OCI-LY7 (cell line): ENCODE measurements at regions not wholly inside any gene's neighbourhood (a gene's known extent, or its start where the extent isn't known, plus 50 kb on each side); places are given as distances from the start of the nearest gene placed in this dataset.

Source experiments
- BruUV-seq: library from RNA; stranded (reverse); fragments of 400-500 nt; replicated peaks from 2 replicates; lab custom pipeline; 2021; lab: Mats Ljungman, UMichigan
- CTCF ChIA-PET: fragments of 300-600 bp; sonication (Branson Sonifier 250); formaldehyde crosslinking; loops from one replicate; lab custom pipeline; 2022; ENCODE audit warnings: antibody characterized with exemption; ENCODE audit not compliant: unreplicated experiment; lab: Charles Lee
- POLR2A ChIA-PET: fragments of 300-600 bp; sonication (Branson Sonifier 250); formaldehyde crosslinking; loops from one replicate; lab custom pipeline; 2022; ENCODE audit warnings: antibody characterized with exemption; lab: Charles Lee
- DNase-seq: peaks from one replicate; pipeline ENCODE4 v3.0.0-alpha.2; 2015; ENCODE audit warnings: low spot score
- H2AFZ ChIP-seq: fragments of 200-600 bp; sonication (generic), shearing (Covaris generic); 2 replicates; pipeline ENCODE4 v1.6.1; 2014; ENCODE audit warnings: mild to moderate bottlenecking, antibody characterized with exemption, low read length, moderate library complexity
- H3K27ac ChIP-seq: fragments of 200-600 bp; sonication (generic); 2 replicates; pipeline ENCODE4 v1.5.1; 2014; ENCODE audit warnings: mixed run types, low read depth, mild to moderate bottlenecking, moderate library complexity, low read length, inconsistent platforms; ENCODE audit not compliant: poor library complexity, severe bottlenecking
- H3K36me3 ChIP-seq: fragments of 200-600 bp; sonication (generic); 2 replicates; pipeline ENCODE4 v1.6.1; 2014; ENCODE audit warnings: mild to moderate bottlenecking, antibody characterized with exemption, low read length, moderate library complexity, mixed read lengths; ENCODE audit not compliant: insufficient read depth
- H3K4me1 ChIP-seq: fragments of 200-600 bp; sonication (generic); 2 replicates; pipeline ENCODE4 v1.5.1; 2014; ENCODE audit warnings: mild to moderate bottlenecking, low read length; ENCODE audit not compliant: insufficient read depth, poor library complexity, severe bottlenecking
- H3K4me2 ChIP-seq: fragments of 200-600 bp; sonication (generic); 2 replicates; pipeline ENCODE4 v1.6.1; 2014; ENCODE audit warnings: mild to moderate bottlenecking, low read length
- H3K4me3 ChIP-seq: fragments of 200-600 bp; sonication (generic); 2 replicates; pipeline ENCODE4 v1.5.1; 2014; ENCODE audit warnings: mild to moderate bottlenecking, low read depth, low read length; ENCODE audit not compliant: poor library complexity, severe bottlenecking
- H3K79me2 ChIP-seq: fragments of 200-600 bp; sonication (generic); 2 replicates; pipeline ENCODE4 v1.6.1; 2016; ENCODE audit warnings: low read depth, mild to moderate bottlenecking, low read length, moderate library complexity, mixed read lengths; ENCODE audit not compliant: insufficient read depth
- H3K9me2 ChIP-seq: fragments of 200-600 bp; sonication (generic); 2 replicates; pipeline ENCODE4 v1.6.1; 2016; ENCODE audit warnings: mild to moderate bottlenecking, low read length, mixed read lengths; ENCODE audit not compliant: insufficient read depth
- H3K9me3 ChIP-seq: fragments of 200-600 bp; sonication (generic); 2 replicates; pipeline ENCODE4 v1.6.1; 2014; ENCODE audit warnings: mild to moderate bottlenecking, mixed run types, low read length, mixed read lengths
- H4K20me1 ChIP-seq: fragments of 200-600 bp; sonication (generic); 2 replicates; pipeline ENCODE4 v1.6.1; 2014; ENCODE audit warnings: mild to moderate bottlenecking, antibody characterized with exemption, low read length, moderate library complexity, mixed read lengths; ENCODE audit not compliant: insufficient read depth
- EZH2phosphoT487 ChIP-seq: fragments of 200-600 bp; sonication (generic); IDR thresholded peaks from 2 replicates; pipeline ENCODE4 v1.6.1; 2018; ENCODE audit warnings: low read depth, borderline replicate concordance, mild to moderate bottlenecking, mixed run types, antibody characterized with exemption, low read length, moderate library complexity, mixed read lengths
- intact Hi-C: fragments of 100-400 bp; cut with micrococcal nuclease; formaldehyde crosslinking; loops from one replicate; pipeline ENCODE4 v1.10.0; 2022; ENCODE audit not compliant: unreplicated experiment
- TF ChIP-seq, protein P1 (sequence below): fragments of 200-600 bp; sonication (generic); conservative IDR thresholded peaks from 2 replicates; pipeline ENCODE4 v1.5.1; 2014; ENCODE audit warnings: mild to moderate bottlenecking, antibody characterized with exemption, low read length, moderate library complexity, mixed read lengths

GRCh38 chr16:49100366-49100765 is 181.3 kb downstream of the CBLN1 start:
- ChIA-PET CTCF (no interaction called here), POLR2A (no interaction called here)
- DNase-seq: no peak
- TF ChIP-seq, protein P1, sequence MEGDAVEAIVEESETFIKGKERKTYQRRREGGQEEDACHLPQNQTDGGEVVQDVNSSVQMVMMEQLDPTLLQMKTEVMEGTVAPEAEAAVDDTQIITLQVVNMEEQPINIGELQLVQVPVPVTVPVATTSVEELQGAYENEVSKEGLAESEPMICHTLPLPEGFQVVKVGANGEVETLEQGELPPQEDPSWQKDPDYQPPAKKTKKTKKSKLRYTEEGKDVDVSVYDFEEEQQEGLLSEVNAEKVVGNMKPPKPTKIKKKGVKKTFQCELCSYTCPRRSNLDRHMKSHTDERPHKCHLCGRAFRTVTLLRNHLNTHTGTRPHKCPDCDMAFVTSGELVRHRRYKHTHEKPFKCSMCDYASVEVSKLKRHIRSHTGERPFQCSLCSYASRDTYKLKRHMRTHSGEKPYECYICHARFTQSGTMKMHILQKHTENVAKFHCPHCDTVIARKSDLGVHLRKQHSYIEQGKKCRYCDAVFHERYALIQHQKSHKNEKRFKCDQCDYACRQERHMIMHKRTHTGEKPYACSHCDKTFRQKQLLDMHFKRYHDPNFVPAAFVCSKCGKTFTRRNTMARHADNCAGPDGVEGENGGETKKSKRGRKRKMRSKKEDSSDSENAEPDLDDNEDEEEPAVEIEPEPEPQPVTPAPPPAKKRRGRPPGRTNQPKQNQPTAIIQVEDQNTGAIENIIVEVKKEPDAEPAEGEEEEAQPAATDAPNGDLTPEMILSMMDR: no peak
- no peak for TF ChIP-seq EZH2phosphoT487
- H4K20me1 ChIP-seq: no peaks in the 10 kb centered on the region
- H3K4me3 ChIP-seq: no peak overlapping the region
- H3K27ac ChIP-seq: no peak overlapping the region
- H3K36me3 ChIP-seq: no peaks in the 10 kb centered on the region
- no peaks in the 10 kb centered on the region for H3K79me2 ChIP-seq
- H3K9me3 ChIP-seq: no peaks in the 10 kb centered on the region
- no peak overlapping the region for H2AFZ ChIP-seq
- H3K9me2 ChIP-seq: no peaks in the 10 kb centered on the region
- no peak overlapping the region for H3K4me2 ChIP-seq
- no TSS peak for BruUV-seq
- H3K4me1 ChIP-seq: no peaks in the 10 kb centered on the region
- intact Hi-C loops: no loop called here

GRCh38 chr16:49097964-49098363 is 183.7 kb downstream of the CBLN1 start:
- intact Hi-C loops: no loop called here

More at GRCh38 chr16:49097964-49098363, 183.7 kb downstream of the CBLN1 start:
- no peaks in the 10 kb centered on the region for H3K9me3 ChIP-seq
- CTCF ChIA-PET: no interaction called here
- POLR2A ChIA-PET: no interaction called here
- H3K79me2 ChIP-seq: no peaks in the 10 kb centered on the region
- TF ChIP-seq EZH2phosphoT487: no peak
- TF ChIP-seq, protein P1: no peak
- no peak overlapping the region for H3K4me3 ChIP-seq
- H3K36me3 ChIP-seq: no peaks in the 10 kb centered on the region
- H3K27ac ChIP-seq: no peak overlapping the region
- no peaks in the 10 kb centered on the region for H3K9me2 ChIP-seq
- BruUV-seq: no TSS peak
- no peaks in the 10 kb centered on the region for H3K4me1 ChIP-seq
- no peak for DNase-seq
- no peaks in the 10 kb centered on the region for H4K20me1 ChIP-seq
- H3K4me2 ChIP-seq: no peak overlapping the region
- H2AFZ ChIP-seq: no peak overlapping the region
